Central memory CD8-positive, alpha-beta T cell (primary cell): ENCODE measurements at regions not wholly inside any gene's neighbourhood (a gene's known extent, or its start where the extent isn't known, plus 50 kb on each side); places are given as distances from the start of the nearest gene placed in this dataset.

Experiments used
- ATAC-seq: fragments of 150-1000 bp; cut with Tn5 transposase; replicated peaks from 2 replicates; pipeline ENCODE4 v1.10.0; 2022; ENCODE audit warnings: mild to moderate bottlenecking, moderate FRiP score, moderate number of reproducible peaks; ENCODE audit not compliant: poor library complexity, severe bottlenecking; ENCODE audit errors: extremely low read depth
- DNase-seq, 2 donors: peaks; one replicate each; pipeline ENCODE4 v3.0.0; 2021; ENCODE audit warnings: low spot score in 2 of 2
- H3K27ac Mint-ChIP-seq: one replicate; pipeline ENCODE4 v1.8.0; 2022; ENCODE audit warnings: low read depth, mild to moderate bottlenecking, moderate library complexity, mixed read lengths
- H3K27me3 Mint-ChIP-seq: one replicate; pipeline ENCODE4 v1.8.0; 2022; ENCODE audit warnings: mixed read lengths
- H3K36me3 Mint-ChIP-seq: one replicate; pipeline ENCODE4 v1.8.0; 2022; ENCODE audit warnings: mild to moderate bottlenecking, moderate library complexity, mixed read lengths; ENCODE audit not compliant: insufficient read depth
- H3K4me1 Mint-ChIP-seq: one replicate; pipeline ENCODE4 v1.8.0; 2022; ENCODE audit warnings: mixed read lengths
- H3K4me3 Mint-ChIP-seq: one replicate; pipeline ENCODE4 v1.8.0; 2022; ENCODE audit warnings: mild to moderate bottlenecking, moderate library complexity, mixed read lengths
- H3K9me3 Mint-ChIP-seq: one replicate; pipeline ENCODE4 v1.8.0; 2022; ENCODE audit warnings: mixed read lengths

DNA sequence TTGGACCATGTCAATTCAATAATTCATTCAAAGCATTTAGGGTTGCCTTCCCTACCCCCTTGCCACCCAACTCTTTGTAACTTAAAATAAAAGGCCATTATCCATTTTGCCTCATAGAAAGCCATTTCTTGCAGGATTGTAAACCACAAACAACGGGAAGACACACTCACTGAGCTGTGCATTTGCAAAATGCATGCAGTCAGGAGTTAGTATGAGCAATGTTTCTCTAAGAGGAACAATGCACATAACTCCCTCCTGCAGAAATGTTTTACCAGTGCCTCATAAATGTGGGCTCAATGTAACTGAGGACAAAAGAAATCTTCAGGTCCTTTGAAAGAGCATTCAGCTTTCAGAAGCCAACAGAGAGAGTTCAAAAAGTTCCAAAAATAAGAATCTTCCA, 98.5 kb upstream of the ABCA1 start:
- H3K9me3 Mint-ChIP-seq, result no peaks in the 10 kb centered on the region
- H3K4me3 Mint-ChIP-seq, result no peak overlapping the region
- H3K4me1 Mint-ChIP-seq, result no peaks in the 10 kb centered on the region
- ATAC-seq (no peak), DNase-seq (no peak)
- no peak overlapping the region for H3K27ac Mint-ChIP-seq
- peaks cover 2% of the 10 kb centered on the region for H3K36me3 Mint-ChIP-seq
- peaks cover 16% of the 10 kb centered on the region for H3K27me3 Mint-ChIP-seq

DNA sequence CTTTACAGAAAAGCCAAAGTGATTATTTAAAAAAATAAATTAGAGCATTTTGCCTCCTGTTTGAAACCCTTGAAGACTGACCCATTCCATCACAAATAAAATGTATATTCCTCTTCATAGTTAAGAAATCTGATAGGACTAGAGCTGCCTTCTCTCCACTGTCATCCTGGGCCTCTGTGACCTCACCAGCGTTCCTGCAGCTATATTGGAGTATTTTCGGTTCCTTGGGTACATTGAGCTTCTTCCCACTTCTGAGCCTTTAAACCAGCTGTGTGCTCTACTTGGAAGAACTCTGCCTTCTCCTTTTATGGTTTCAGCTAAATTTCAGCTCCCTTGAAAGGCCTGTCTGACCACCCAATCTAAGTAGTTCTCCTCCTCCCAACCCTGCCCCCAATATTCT, 99.1 kb upstream of the ABCA1 start:
- peaks cover 9% of the 10 kb centered on the region for H3K27me3 Mint-ChIP-seq
- no peak for DNase-seq
- no peak for ATAC-seq
- H3K9me3 Mint-ChIP-seq, result no peaks in the 10 kb centered on the region
- H3K36me3 Mint-ChIP-seq, result peaks cover 2% of the 10 kb centered on the region
- no peak overlapping the region for H3K4me3 Mint-ChIP-seq
- no peak overlapping the region for H3K27ac Mint-ChIP-seq
- H3K4me1 Mint-ChIP-seq, result no peaks in the 10 kb centered on the region

- no peak for DNase-seq
- Mint-ChIP-seq H3K4me3 (no peak overlapping the region), H3K4me1 (no peaks in the 10 kb centered on the region), H3K9me3 (no peaks in the 10 kb centered on the region), H3K36me3 (no peaks in the 10 kb centered on the region), H3K27ac (no peak overlapping the region), H3K27me3 (no peaks in the 10 kb centered on the region)
- ATAC-seq, result no peak
Observed at GRCh38 chr9:105030285-105030684, 102.3 kb upstream of the ABCA1 start.

- Mint-ChIP-seq H3K9me3 (peaks cover 10% of the 10 kb centered on the region), H3K4me3 (no peak overlapping the region), H3K27ac (no peak overlapping the region), H3K36me3 (no peaks in the 10 kb centered on the region), H3K27me3 (peaks cover 39% of the 10 kb centered on the region), H3K4me1 (no peaks in the 10 kb centered on the region)
- DNase-seq, result no peak
- ATAC-seq, result no peak
Observed at GRCh38 chr9:105037139-105037538, 109.2 kb upstream of the ABCA1 start.

GRCh38 chr9:105038051-105038450, 110.1 kb upstream of the ABCA1 start:
- H3K27ac Mint-ChIP-seq, result no peak overlapping the region
- DNase-seq (no peak), ATAC-seq (no peak)
- H3K4me1 Mint-ChIP-seq, result no peaks in the 10 kb centered on the region
- peaks cover 10% of the 10 kb centered on the region for H3K9me3 Mint-ChIP-seq
- no peak overlapping the region for H3K4me3 Mint-ChIP-seq
- peaks cover 40% of the 10 kb centered on the region for H3K27me3 Mint-ChIP-seq
- no peaks in the 10 kb centered on the region for H3K36me3 Mint-ChIP-seq

DNA sequence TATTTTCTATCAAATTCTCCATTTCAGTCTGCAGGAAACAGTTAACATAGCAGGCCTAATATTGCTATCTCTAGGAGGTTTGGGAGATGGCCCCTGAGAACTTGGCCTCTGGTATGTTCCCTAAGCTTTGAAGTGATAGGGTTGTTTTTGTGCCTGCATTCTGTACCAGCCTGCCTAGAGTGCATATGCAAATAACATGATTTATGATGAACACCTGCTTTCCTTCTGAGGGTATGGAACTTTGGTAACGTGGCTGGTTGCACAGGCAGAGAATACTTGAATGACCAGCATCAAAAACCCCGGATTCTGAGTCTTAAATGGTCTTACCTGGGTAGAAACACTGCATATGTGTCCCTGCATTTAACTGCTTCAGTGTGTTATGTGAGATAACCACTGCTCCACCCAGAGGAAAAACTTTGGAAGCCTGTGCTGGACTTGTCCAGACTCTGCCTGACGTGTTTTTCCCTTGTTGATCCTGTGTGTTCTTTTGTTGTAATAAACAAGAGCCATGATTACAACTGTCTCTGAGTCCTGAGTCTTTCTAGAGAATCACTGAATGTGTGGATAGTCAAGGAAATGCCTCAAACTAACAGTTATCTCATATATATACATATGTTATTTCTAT, 111.3 kb upstream of the ABCA1 start:
- H3K4me1 Mint-ChIP-seq, result no peaks in the 10 kb centered on the region
- peaks cover 10% of the 10 kb centered on the region for H3K9me3 Mint-ChIP-seq
- no peaks in the 10 kb centered on the region for H3K36me3 Mint-ChIP-seq
- peaks cover 51% of the 10 kb centered on the region for H3K27me3 Mint-ChIP-seq
- H3K27ac Mint-ChIP-seq, result no peak overlapping the region
- no peak for DNase-seq
- ATAC-seq, result no peak
- no peak overlapping the region for H3K4me3 Mint-ChIP-seq

DNA sequence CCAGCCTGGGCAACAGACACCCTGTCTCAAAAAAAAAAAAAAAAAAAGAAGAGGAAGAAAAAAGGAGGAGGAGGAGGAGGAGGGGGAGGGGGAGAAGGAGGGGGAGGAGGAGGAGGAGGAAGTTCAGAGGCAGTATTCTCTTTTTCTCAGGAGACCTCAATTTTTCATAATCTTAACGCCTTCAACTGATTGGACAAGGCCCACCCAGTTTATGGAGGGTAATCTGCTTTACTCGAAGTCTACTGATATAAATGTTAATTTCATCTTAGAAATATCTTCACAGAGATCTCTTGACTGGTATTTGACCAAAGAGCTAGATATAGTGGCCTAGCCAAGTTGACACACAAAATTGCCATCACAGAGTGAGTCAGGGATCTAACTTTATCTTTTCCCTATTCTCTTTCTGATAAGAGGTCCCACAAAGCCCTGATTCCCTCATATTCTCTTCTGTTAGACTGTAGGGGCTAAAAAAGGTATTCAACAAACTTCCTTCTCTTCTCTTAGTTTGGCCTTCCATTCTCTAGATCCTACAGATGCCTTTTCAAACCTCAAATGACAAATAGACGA, 115.5 kb upstream of the ABCA1 start:
- Mint-ChIP-seq H3K36me3 (no peaks in the 10 kb centered on the region), H3K27me3 (peaks cover 33% of the 10 kb centered on the region)

DNA sequence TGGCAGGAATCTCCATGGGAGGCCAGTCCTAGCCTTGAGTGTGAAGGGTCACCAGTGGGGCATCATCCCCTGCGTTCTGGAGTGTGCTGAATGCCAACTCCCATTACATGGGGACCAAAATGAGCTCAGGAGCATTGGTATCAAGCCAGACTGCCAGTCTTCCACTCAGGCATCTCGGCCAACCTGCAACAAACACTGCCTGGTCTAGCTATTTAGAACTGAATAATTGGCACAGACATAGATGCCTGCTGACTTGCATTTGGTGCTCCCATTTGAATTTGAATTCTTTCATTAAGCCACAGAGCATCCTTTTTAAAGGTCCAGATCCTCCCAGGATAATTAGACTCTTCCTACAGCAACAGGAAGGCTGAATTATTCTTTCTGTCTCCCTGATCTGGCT, 116.6 kb upstream of the ABCA1 start:
- Mint-ChIP-seq H3K4me1 (no peaks in the 10 kb centered on the region), H3K9me3 (no peaks in the 10 kb centered on the region)
- no peak for DNase-seq

More for the DNA sequence above, 115.5 kb upstream of the ABCA1 start:
- Mint-ChIP-seq H3K9me3 (no peaks in the 10 kb centered on the region), H3K4me3 (no peak overlapping the region), H3K27ac (no peak overlapping the region), H3K4me1 (no peaks in the 10 kb centered on the region)
- no peak for ATAC-seq
- DNase-seq, result no peak

DNA sequence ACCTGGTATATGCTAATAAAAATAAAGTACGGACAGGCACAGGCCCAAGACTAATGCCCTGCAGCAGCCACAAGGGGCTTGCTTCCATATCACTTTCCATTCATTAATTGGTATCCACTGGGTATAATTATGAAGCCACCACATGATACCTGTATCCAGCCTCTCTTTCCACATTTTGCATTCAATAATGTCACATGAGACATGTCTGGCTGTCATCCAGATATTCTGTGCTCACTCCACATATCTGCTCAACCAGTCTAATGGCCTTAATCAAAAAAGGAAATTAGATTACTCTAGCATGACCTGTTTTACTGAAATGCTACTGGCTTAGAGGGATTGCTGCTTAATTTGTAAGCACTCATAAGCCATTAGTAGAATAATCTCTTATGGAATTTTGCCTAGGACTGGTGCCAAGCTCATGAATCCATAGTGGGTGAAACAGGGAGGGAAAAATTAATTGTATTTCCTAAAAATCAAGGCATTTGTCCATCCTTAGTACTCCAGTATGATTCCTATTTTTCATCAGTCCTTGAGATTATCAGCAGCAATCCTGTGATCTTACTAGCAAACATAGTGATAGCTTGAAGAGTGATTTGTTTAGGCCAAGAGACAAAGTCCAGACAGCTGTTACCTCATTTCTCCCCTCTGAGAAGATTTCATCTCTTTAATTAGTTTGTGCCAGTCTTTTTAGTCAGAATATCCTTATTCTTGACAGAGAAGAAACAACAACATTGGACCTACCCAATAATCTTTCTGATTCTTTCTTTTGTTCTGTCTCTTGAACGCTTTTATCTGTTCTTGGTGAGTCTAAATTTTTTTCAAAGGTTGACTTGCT, 119.2 kb upstream of the ABCA1 start:
- ATAC-seq (no peak), DNase-seq (no peak)
- Mint-ChIP-seq H3K36me3 (no peaks in the 10 kb centered on the region), H3K9me3 (no peaks in the 10 kb centered on the region), H3K27me3 (peaks cover 15% of the 10 kb centered on the region), H3K4me1 (no peaks in the 10 kb centered on the region), H3K4me3 (no peak overlapping the region), H3K27ac (no peak overlapping the region)

More for the DNA sequence above, 116.6 kb upstream of the ABCA1 start:
- H3K27ac Mint-ChIP-seq, result no peak overlapping the region
- ATAC-seq, result no peak
- peaks cover 23% of the 10 kb centered on the region for H3K27me3 Mint-ChIP-seq
- H3K4me3 Mint-ChIP-seq, result no peak overlapping the region
- no peaks in the 10 kb centered on the region for H3K36me3 Mint-ChIP-seq

GRCh38 chr9:105047742-105048041, 119.7 kb upstream of the ABCA1 start:
- DNase-seq (no peak), ATAC-seq (no peak)
- Mint-ChIP-seq H3K4me3 (no peak overlapping the region), H3K9me3 (no peaks in the 10 kb centered on the region), H3K4me1 (no peaks in the 10 kb centered on the region), H3K27me3 (peaks cover 20% of the 10 kb centered on the region), H3K36me3 (no peaks in the 10 kb centered on the region), H3K27ac (no peak overlapping the region)

DNA sequence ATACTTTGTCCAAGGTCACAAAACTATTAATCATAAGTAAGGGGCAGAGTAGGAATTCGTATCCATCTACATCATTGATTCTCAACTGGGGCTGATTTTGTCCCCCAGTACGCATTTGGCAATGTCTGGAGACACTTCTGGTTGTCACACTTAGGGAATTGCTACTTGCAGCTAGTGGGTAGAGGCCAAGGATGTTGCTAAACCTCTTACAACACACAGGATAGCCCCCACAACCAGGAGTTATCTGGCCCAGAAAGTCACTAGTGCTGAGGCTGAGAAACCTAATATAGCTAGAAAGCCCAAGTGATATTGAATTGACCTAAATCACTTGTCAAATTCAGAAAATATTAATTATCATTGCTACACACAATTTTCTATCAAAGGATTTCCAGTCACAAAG, 120.4 kb upstream of the ABCA1 start:
- no peaks in the 10 kb centered on the region for H3K4me1 Mint-ChIP-seq
- peaks cover 2% of the 10 kb centered on the region for H3K36me3 Mint-ChIP-seq
- peaks cover 24% of the 10 kb centered on the region for H3K27me3 Mint-ChIP-seq
- DNase-seq (no peak), ATAC-seq (no peak)
- H3K9me3 Mint-ChIP-seq, result no peaks in the 10 kb centered on the region
- no peak overlapping the region for H3K4me3 Mint-ChIP-seq
- no peak overlapping the region for H3K27ac Mint-ChIP-seq

DNA sequence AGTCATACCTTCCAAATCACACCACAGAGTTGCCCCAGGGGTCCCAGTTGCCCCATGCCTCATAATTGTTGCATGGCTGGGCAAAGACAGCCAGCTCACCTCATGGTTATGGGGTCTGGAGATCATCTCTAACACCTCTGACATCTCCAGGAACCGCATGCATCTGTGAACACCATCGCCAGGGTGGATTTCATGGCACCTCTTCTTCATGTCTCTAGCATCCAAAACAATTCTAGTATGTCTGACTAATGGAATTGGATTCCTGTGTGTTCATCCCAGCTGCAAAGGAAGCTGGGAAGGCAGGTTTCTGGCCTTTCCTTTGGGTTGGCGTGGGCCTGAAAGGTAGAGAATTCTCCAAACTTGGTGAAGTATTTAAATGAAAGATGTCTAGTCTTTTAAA, 122.3 kb upstream of the ABCA1 start:
- Mint-ChIP-seq H3K9me3 (no peaks in the 10 kb centered on the region), H3K36me3 (peaks cover 2% of the 10 kb centered on the region), H3K4me1 (no peaks in the 10 kb centered on the region), H3K27ac (no peak overlapping the region), H3K4me3 (no peak overlapping the region), H3K27me3 (peaks cover 16% of the 10 kb centered on the region)
- ATAC-seq (no peak), DNase-seq (no peak)

GRCh38 chr9:105051897-105052296, 123.9 kb upstream of the ABCA1 start:
- Mint-ChIP-seq H3K27ac (no peak overlapping the region), H3K9me3 (no peaks in the 10 kb centered on the region), H3K4me1 (no peaks in the 10 kb centered on the region), H3K27me3 (peaks cover 24% of the 10 kb centered on the region), H3K36me3 (peaks cover 2% of the 10 kb centered on the region), H3K4me3 (no peak overlapping the region)
- DNase-seq (no peak), ATAC-seq (no peak)
